Endothelial cell of umbilical vein (primary cell): ENCODE measurements at regions not wholly inside any gene's neighbourhood (a gene's known extent, or its start where the extent isn't known, plus 50 kb on each side); places are given as distances from the start of the nearest gene placed in this dataset.

Experiments
- BruUV-seq: library from RNA; stranded (reverse); fragments of 400-500 nt; replicated peaks from 2 replicates; lab custom pipeline; 2021; lab: Mats Ljungman, UMichigan
- CTCF ChIA-PET: fragments of 300-600, 350-600 bp; sonication (Branson Sonifier 250); formaldehyde crosslinking; loops from one replicate; lab custom pipeline; 2021; ENCODE audit warnings: antibody characterized with exemption, inconsistent platforms; lab: Charles Lee
- POLR2A ChIA-PET: fragments of 300-600, 350-600 bp; sonication (Branson Sonifier 250); formaldehyde crosslinking; loops from one replicate; lab custom pipeline; 2021; ENCODE audit warnings: antibody characterized with exemption, inconsistent platforms; lab: Charles Lee
- DNase-seq: peaks from one replicate; pipeline ENCODE4 v3.0.0-alpha.2; 2011; ENCODE audit warnings: low read depth, low spot score
- FAIRE-seq: peaks from 2 replicates; lab custom pipeline; 2011; peaks lifted over from hg19 to GRCh38; lab: Jason Lieb, UNC
- H2AFZ ChIP-seq: 2 replicates; pipeline ENCODE4 v1.6.0; 2012; ENCODE audit warnings: low read depth, low read length, control low read depth, inconsistent platforms
- H3K27ac ChIP-seq: 2 replicates; pipeline ENCODE4 v1.5.1; 2011; ENCODE audit warnings: low read depth, mild to moderate bottlenecking, control low read depth, low read length, moderate library complexity; ENCODE audit not compliant: insufficient read depth
- H3K27me3 ChIP-seq, 2 experiments: 2 replicates each; pipeline versions ENCODE4 v1.6.0 to v1.6.1; 2011; ENCODE audit warnings: low read length in 2 of 2, mixed read lengths in 1 of 2; ENCODE audit not compliant: control insufficient read depth in 2 of 2, insufficient read depth in 2 of 2
- H3K36me3 ChIP-seq, 2 experiments: 2 replicates in 1 of 2; 3 replicates in 1 of 2; pipeline ENCODE4 v1.5.1; 2011; ENCODE audit warnings: low read length in 2 of 2, mild to moderate bottlenecking in 1 of 2, moderate library complexity in 1 of 2; ENCODE audit not compliant: control insufficient read depth in 2 of 2, insufficient read depth in 2 of 2; ENCODE audit errors: extremely low read depth in 1 of 2
- H3K4me1 ChIP-seq: 3 replicates; pipeline ENCODE4 v1.5.1; 2011; ENCODE audit warnings: mild to moderate bottlenecking, low read length; ENCODE audit not compliant: control insufficient read depth, insufficient read depth; ENCODE audit errors: extremely low read depth
- H3K4me2 ChIP-seq: 2 replicates; pipeline ENCODE4 v1.6.1; 2011; ENCODE audit warnings: low read length, control low read depth, mixed read lengths; ENCODE audit not compliant: insufficient read depth
- H3K4me3 ChIP-seq, 3 experiments: fragments of 200-600 bp in 1 of 3; sonication (generic), shearing (Covaris generic) in 1 of 3; replicated peaks in 1 of 3; 2 replicates each; pipeline ENCODE4 v1.5.1; 2011 to 2016; ENCODE audit warnings: control low read depth in 3 of 3, low read length in 3 of 3, mild to moderate bottlenecking in 2 of 3, inconsistent platforms in 1 of 3, low read depth in 1 of 3, moderate library complexity in 1 of 3; ENCODE audit not compliant: insufficient read depth in 1 of 3
- H3K79me2 ChIP-seq: 2 replicates; pipeline ENCODE4 v1.6.0; 2012; ENCODE audit warnings: low read length, inconsistent platforms; ENCODE audit not compliant: control insufficient read depth, insufficient read depth
- H3K9ac ChIP-seq: replicated peaks from 2 replicates; pipeline ENCODE3; 2011; ENCODE audit warnings: low read length, control low read depth; ENCODE audit not compliant: insufficient read depth; ENCODE audit errors: extremely low read depth
- H3K9me1 ChIP-seq: replicated peaks from 3 replicates; pipeline ENCODE4 v1.6.0; 2011; ENCODE audit warnings: mild to moderate bottlenecking, low read length; ENCODE audit not compliant: control insufficient read depth, insufficient read depth; ENCODE audit errors: extremely low read depth
- H3K9me3 ChIP-seq: replicated peaks from 2 replicates; pipeline ENCODE4 v1.5.1; 2012; ENCODE audit warnings: low read length, inconsistent platforms; ENCODE audit not compliant: control insufficient read depth, insufficient read depth
- H4K20me1 ChIP-seq: replicated peaks from 2 replicates; pipeline ENCODE3; 2011; ENCODE audit warnings: mild to moderate bottlenecking, low read length; ENCODE audit not compliant: control insufficient read depth, insufficient read depth; ENCODE audit errors: extremely low read depth
- EZH2 ChIP-seq: IDR thresholded peaks from 2 replicates; pipeline ENCODE4 v1.6.1; 2012; ENCODE audit warnings: borderline replicate concordance, low read depth, mild to moderate bottlenecking, moderate library complexity, low read length, inconsistent platforms; ENCODE audit not compliant: severe bottlenecking
- FOS ChIP-seq: IDR thresholded peaks from 2 replicates; pipeline ENCODE4 v1.6.1; 2011; ENCODE audit warnings: mild to moderate bottlenecking, low read length, moderate library complexity, borderline replicate concordance; ENCODE audit not compliant: insufficient read depth
- GATA2 ChIP-seq: IDR thresholded peaks from 2 replicates; pipeline ENCODE4 v1.7.0; 2011; ENCODE audit warnings: low read depth, mild to moderate bottlenecking, moderate library complexity, mixed read lengths, low read length; ENCODE audit not compliant: insufficient read length, insufficient read depth
- JUN ChIP-seq: IDR thresholded peaks from 2 replicates; pipeline ENCODE4 v1.6.1; 2011; ENCODE audit warnings: borderline replicate concordance, low read depth; ENCODE audit not compliant: insufficient read length, insufficient read depth
- MYC ChIP-seq: IDR thresholded peaks from one replicate; pipeline ENCODE4 v1.6.1; 2011; ENCODE audit warnings: mild to moderate bottlenecking, low read depth, low read length
- POLR2A ChIP-seq: IDR thresholded peaks from 2 replicates; pipeline ENCODE4 v1.6.1; 2012; ENCODE audit warnings: low read depth, mild to moderate bottlenecking, control low read depth, low read length
- POLR2AphosphoS5 ChIP-seq: IDR thresholded peaks from 2 replicates; pipeline ENCODE4 v1.6.1; 2012; ENCODE audit warnings: low read depth, mild to moderate bottlenecking, control low read depth, low read length, moderate library complexity; ENCODE audit not compliant: insufficient read depth
- dilution Hi-C: fragments of 300-500 bp; cut with MboI; formaldehyde crosslinking; loops from one replicate; pipeline ENCODE4 v1.15.0; 2019; ENCODE audit warnings: low sequenced_read_pairs; ENCODE audit not compliant: extremely low pct_ligation_motif_present
- intact Hi-C: fragments of 100-400 bp; cut with micrococcal nuclease; formaldehyde crosslinking; loops from one replicate; pipeline ENCODE4 v1.10.0; 2022
- TF ChIP-seq, protein P1 (sequence below): IDR thresholded peaks from 2 replicates; pipeline ENCODE4 v1.6.1; 2011; ENCODE audit not compliant: insufficient read depth, insufficient read length
- TF ChIP-seq, protein P2 (sequence below), 2 donors: IDR thresholded peaks; 1 replicate in 1 of 2; 2 replicates in 1 of 2; pipeline ENCODE4 v1.5.1; 2011; ENCODE audit warnings: low read length in 2 of 2, mild to moderate bottlenecking in 2 of 2, moderate library complexity in 2 of 2, control low read depth in 1 of 2, inconsistent platforms in 1 of 2, low read depth in 1 of 2; ENCODE audit not compliant: insufficient read depth in 1 of 2; ENCODE audit errors: extremely low read depth in 1 of 2

DNA sequence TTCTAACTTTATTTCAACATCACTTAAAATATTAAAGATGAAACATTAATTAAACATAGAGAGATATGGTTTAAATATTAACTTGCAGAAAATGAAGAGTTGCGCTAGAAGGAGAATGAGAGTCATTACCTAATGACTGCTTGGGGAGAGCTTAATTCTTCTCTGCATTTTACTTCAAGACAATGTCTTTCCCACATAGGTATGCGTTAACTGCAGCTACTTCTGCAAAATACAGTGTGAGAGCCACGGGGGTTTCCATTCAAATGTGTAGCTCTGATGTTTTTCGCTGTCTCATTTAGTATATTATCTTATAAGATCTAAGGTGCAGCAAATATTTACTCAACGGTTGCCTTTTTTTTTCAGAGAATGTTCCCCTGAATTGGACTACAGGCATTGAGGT is 126.7 kb downstream of the TMX3 start:
- Histone ChIP-seq H2AFZ (no peak overlapping the region), H3K9ac (no peak overlapping the region), H3K36me3 (no peaks in the 10 kb centered on the region), H3K4me3 (no peak overlapping the region), H3K27ac (no peak overlapping the region), H3K79me2 (no peaks in the 10 kb centered on the region), H3K9me1 (no peaks in the 10 kb centered on the region), H4K20me1 (no peaks in the 10 kb centered on the region), H3K9me3 (no peaks in the 10 kb centered on the region), H3K27me3 (no peaks in the 10 kb centered on the region), H3K4me1 (no peaks in the 10 kb centered on the region), H3K4me2 (no peak overlapping the region)
- TF ChIP-seq JUN = no peak
- intact Hi-C loops = no loop called here
- dilution Hi-C loops = no loop called here
- ChIA-PET CTCF (no interaction called here), POLR2A (interaction anchor here (0.6 kb wide), 1 partner anchor 393 kb away, joined by 3 read pairs; no protein-coding TSS in a partner anchor)
- DNase-seq = no peak
- BruUV-seq = no TSS peak
- FAIRE-seq = no peak

- TF ChIP-seq FOS (no peak), EZH2 (no peak), GATA2 (no peak), POLR2AphosphoS5 (no peak), JUN (no peak), POLR2A (no peak), MYC (no peak)
- TF ChIP-seq, protein P1, sequence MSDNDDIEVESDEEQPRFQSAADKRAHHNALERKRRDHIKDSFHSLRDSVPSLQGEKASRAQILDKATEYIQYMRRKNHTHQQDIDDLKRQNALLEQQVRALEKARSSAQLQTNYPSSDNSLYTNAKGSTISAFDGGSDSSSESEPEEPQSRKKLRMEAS = no peak
- TF ChIP-seq, protein P2, sequence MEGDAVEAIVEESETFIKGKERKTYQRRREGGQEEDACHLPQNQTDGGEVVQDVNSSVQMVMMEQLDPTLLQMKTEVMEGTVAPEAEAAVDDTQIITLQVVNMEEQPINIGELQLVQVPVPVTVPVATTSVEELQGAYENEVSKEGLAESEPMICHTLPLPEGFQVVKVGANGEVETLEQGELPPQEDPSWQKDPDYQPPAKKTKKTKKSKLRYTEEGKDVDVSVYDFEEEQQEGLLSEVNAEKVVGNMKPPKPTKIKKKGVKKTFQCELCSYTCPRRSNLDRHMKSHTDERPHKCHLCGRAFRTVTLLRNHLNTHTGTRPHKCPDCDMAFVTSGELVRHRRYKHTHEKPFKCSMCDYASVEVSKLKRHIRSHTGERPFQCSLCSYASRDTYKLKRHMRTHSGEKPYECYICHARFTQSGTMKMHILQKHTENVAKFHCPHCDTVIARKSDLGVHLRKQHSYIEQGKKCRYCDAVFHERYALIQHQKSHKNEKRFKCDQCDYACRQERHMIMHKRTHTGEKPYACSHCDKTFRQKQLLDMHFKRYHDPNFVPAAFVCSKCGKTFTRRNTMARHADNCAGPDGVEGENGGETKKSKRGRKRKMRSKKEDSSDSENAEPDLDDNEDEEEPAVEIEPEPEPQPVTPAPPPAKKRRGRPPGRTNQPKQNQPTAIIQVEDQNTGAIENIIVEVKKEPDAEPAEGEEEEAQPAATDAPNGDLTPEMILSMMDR (IDR thresholded peaks at IDR 0.05; ENCODE audit: extremely low read depth in 1 of 2, insufficient read depth in 1 of 2, low read depth in 1 of 2, low read length in 2 of 2) = no peak
- ChIA-PET CTCF (no interaction called here), POLR2A (no interaction called here)
- Histone ChIP-seq H3K9me3 (no peaks in the 10 kb centered on the region), H2AFZ (no peak overlapping the region), H3K9ac (no peak overlapping the region), H3K4me2 (no peak overlapping the region), H3K27ac (no peak overlapping the region), H3K9me1 (no peaks in the 10 kb centered on the region), H3K27me3 (no peaks in the 10 kb centered on the region), H4K20me1 (no peaks in the 10 kb centered on the region), H3K79me2 (no peaks in the 10 kb centered on the region), H3K36me3 (no peaks in the 10 kb centered on the region), H3K4me3 (no peak overlapping the region), H3K4me1 (no peaks in the 10 kb centered on the region)
- FAIRE-seq = no peak
- BruUV-seq = no TSS peak
- intact Hi-C loops (no loop called here), dilution Hi-C loops (no loop called here)
- DNase-seq = no peak
Measured at GRCh38 chr18:68583685-68584084, 131.2 kb downstream of the TMX3 start.
